Body of pancreas (tissue), 4 donors: ENCODE measurements at regions not wholly inside any gene's neighbourhood (a gene's known extent, or its start where the extent isn't known, plus 50 kb on each side); places are given as distances from the start of the nearest gene placed in this dataset.

Experiments used
- ATAC-seq: fragments of 150-250 bp; one replicate; pipeline ENCODE4 v1.9.1; 2016
- DNase-seq, 4 donors: peaks; one replicate each; pipeline ENCODE4 v3.0.0-alpha.2; 2019
- H3K27ac ChIP-seq, 4 donors: fragments of 200-600 bp; sonication (generic); 1 replicate in 3 of 4; 2 replicates in 1 of 4; pipeline versions ENCODE4 v1.5.1 to v1.6.1; 2016 to 2019; ENCODE audit warnings: mild to moderate bottlenecking in 1 of 4, mixed read lengths in 1 of 4, moderate library complexity in 1 of 4
- H3K27me3 ChIP-seq, 2 donors: fragments of 200-600 bp; sonication (generic); one replicate each; pipeline ENCODE4 v1.6.0; 2016; ENCODE audit warnings: mild to moderate bottlenecking in 1 of 2
- H3K36me3 ChIP-seq, 2 donors: fragments of 200-600 bp; sonication (generic); replicated peaks in 1 of 2; 2 replicates each; pipeline ENCODE4 v1.5.1; 2016; ENCODE audit warnings: low read depth in 2 of 2; ENCODE audit not compliant: insufficient read depth in 1 of 2
- H3K4me1 ChIP-seq: fragments of 200-600 bp; sonication (generic); one replicate; pipeline ENCODE4 v1.6.0; 2016
- H3K4me3 ChIP-seq, 2 donors: fragments of 200-600 bp; sonication (generic); 1 replicate in 1 of 2; 2 replicates in 1 of 2; pipeline ENCODE4 v1.5.1; 2016 to 2019
- H3K9me3 ChIP-seq, 3 donors: fragments of 200-600 bp; sonication (generic); 1 replicate in 2 of 3; 2 replicates in 1 of 3; pipeline ENCODE4 v1.5.1; 2016
- POLR2A ChIP-seq, 3 donors: fragments of 450-650 bp; IDR thresholded peaks; one replicate each; pipeline ENCODE4 v1.6.1; 2016; ENCODE audit warnings: antibody characterized with exemption in 3 of 3, mild to moderate bottlenecking in 2 of 3
- WGBS, 2 donors: methylation state at CpG; one replicate each; pipeline ENCODE4 v1.1.5; 2017; 5-methylcytosine and 5-hydroxymethylcytosine counted together
- intact Hi-C: fragments of 100-400 bp; cut with DNase I; formaldehyde crosslinking; loops from one replicate; pipeline ENCODE4 v1.15.1; 2023
- TF ChIP-seq, protein P1 (sequence below), 7 experiments: fragments of 450-650 bp in 4 of 7; fragments of 200-600 bp in 3 of 7; sonication (generic) in 3 of 7; IDR thresholded peaks; one replicate each; pipeline ENCODE4 v1.5.1; 2016 to 2019; ENCODE audit warnings: antibody characterized with exemption in 7 of 7

- Histone ChIP-seq H3K27me3 (no peaks in the 10 kb centered on the region), H3K9me3 (no peaks in the 10 kb centered on the region), H3K36me3 (no peaks in the 10 kb centered on the region), H3K27ac (no peak overlapping the region), H3K4me1 (no peaks in the 10 kb centered on the region), H3K4me3 (no peak overlapping the region)
- no peak for TF ChIP-seq POLR2A (IDR thresholded peaks at IDR 0.05)
- TF ChIP-seq, protein P1, sequence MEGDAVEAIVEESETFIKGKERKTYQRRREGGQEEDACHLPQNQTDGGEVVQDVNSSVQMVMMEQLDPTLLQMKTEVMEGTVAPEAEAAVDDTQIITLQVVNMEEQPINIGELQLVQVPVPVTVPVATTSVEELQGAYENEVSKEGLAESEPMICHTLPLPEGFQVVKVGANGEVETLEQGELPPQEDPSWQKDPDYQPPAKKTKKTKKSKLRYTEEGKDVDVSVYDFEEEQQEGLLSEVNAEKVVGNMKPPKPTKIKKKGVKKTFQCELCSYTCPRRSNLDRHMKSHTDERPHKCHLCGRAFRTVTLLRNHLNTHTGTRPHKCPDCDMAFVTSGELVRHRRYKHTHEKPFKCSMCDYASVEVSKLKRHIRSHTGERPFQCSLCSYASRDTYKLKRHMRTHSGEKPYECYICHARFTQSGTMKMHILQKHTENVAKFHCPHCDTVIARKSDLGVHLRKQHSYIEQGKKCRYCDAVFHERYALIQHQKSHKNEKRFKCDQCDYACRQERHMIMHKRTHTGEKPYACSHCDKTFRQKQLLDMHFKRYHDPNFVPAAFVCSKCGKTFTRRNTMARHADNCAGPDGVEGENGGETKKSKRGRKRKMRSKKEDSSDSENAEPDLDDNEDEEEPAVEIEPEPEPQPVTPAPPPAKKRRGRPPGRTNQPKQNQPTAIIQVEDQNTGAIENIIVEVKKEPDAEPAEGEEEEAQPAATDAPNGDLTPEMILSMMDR (IDR thresholded peaks at IDR 0.05) = no peak
- ATAC-seq (no peak), DNase-seq (no peak)
- intact Hi-C loops = no loop called here
Measured at GRCh38 chr13:90783273-90783672, 564.2 kb upstream of the MIR17HG start.

- no peaks in the 10 kb centered on the region for H3K27me3 ChIP-seq
- no peak overlapping the region for H3K4me3 ChIP-seq
- H3K9me3 ChIP-seq = no peaks in the 10 kb centered on the region
- DNase-seq (no peak), ATAC-seq (no peak)
- H3K36me3 ChIP-seq = no peaks in the 10 kb centered on the region
- intact Hi-C loops = no loop called here
- H3K27ac ChIP-seq = no peak overlapping the region
- TF ChIP-seq POLR2A (IDR thresholded peaks at IDR 0.05) = no peak
- TF ChIP-seq, protein P1 (IDR thresholded peaks at IDR 0.05) = no peak
- no peaks in the 10 kb centered on the region for H3K4me1 ChIP-seq
Measured at GRCh38 chr13:90787007-90787406, 560.5 kb upstream of the MIR17HG start.

DNA sequence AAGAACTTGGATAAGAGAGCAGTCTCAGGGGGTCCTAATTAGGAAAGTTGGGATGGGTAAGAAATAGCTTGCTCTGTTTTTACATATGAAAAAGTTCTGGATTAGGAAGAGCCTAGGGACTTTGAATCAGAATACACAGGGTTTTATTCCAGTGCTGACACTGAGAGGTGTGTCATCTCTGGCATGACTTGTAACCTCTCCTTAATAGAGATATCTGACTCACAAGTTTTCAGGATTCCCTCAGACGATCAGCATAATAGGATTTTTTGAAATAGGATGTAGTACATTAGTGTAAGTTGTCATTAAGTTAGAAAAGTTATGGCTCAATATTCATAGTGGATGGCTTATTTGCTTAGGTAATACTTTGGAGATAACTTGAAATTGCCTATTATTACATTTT lies 555.2 kb upstream of the MIR17HG start:
- DNase-seq (no peak), ATAC-seq (no peak)
- intact Hi-C loops = no loop called here
- Histone ChIP-seq H3K4me3 (no peak overlapping the region), H3K9me3 (no peaks in the 10 kb centered on the region), H3K36me3 (no peaks in the 10 kb centered on the region), H3K27me3 (no peaks in the 10 kb centered on the region), H3K4me1 (no peaks in the 10 kb centered on the region), H3K27ac (no peak overlapping the region)
- no peak for TF ChIP-seq POLR2A (IDR thresholded peaks at IDR 0.05)
- TF ChIP-seq, protein P1 (IDR thresholded peaks at IDR 0.05) = no peak
- WGBS, 2 donors = 64 to 70% methylated on average over 1 of the region's 1 CpG

DNA sequence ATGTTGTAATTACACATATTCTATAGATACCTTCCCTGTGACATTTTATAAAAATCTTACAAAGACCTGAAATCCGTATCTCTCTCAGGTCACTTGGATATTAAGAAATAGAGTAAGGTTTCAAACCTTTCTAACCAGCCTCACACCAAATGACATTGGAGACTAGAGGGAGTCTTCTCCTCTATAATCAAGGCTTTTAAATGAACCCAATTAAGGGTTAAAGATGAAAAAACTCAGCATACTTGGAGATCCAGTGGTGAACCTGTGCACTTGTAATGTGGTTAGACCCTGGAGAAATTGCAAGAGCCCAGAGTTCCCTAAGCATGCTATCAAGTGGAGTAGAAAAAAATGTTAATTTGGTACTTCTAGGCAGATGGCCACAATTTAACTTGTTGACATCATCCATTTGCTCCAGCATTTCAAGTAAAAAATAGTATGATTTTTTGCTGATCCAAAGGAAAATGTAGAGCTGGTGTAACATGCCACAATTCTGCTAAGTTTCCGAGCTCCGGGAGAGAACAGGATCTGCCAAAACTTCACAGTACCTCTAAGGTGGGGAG lies 554.1 kb upstream of the MIR17HG start:
- intact Hi-C loops = no loop called here
- H3K4me3 ChIP-seq = no peak overlapping the region
- WGBS, 2 donors = 76 to 81% methylated on average over 3 of the region's 3 CpGs

DNA sequence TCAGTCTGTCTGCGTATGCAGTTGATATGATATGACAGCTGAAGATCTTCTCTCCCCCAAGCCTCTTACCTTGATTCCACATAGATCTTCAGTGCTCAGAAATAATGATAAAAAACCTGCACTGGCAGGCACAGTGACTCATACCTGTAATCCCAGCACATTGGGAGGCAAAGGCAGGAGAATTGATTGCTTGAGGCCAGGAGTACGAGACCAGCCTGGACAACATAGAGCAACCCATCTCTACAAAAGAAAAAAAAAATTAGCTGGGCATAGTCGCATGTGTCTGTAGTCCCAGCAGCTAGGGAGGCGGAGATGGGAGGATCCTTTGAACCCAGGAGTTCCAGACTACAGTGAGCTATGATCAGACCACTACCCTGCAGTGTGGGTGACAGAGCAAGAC lies 551.0 kb upstream of the MIR17HG start:
- Histone ChIP-seq H3K9me3 (no peaks in the 10 kb centered on the region), H3K36me3 (no peaks in the 10 kb centered on the region), H3K4me1 (no peaks in the 10 kb centered on the region), H3K4me3 (no peak overlapping the region), H3K27ac (no peak overlapping the region), H3K27me3 (no peaks in the 10 kb centered on the region)
- intact Hi-C loops = no loop called here
- no peak for DNase-seq
- 81 to 93% methylated on average over 4 of the region's 4 CpGs for WGBS, 2 donors
- ATAC-seq = no peak
- TF ChIP-seq, protein P1 (IDR thresholded peaks at IDR 0.05) = no peak
- TF ChIP-seq POLR2A (IDR thresholded peaks at IDR 0.05) = no peak

More for the DNA sequence above, 554.1 kb upstream of the MIR17HG start:
- no peaks in the 10 kb centered on the region for H3K9me3 ChIP-seq
- ATAC-seq (no peak), DNase-seq (no peak)
- H3K27me3 ChIP-seq = no peaks in the 10 kb centered on the region
- no peak overlapping the region for H3K27ac ChIP-seq
- no peaks in the 10 kb centered on the region for H3K36me3 ChIP-seq
- TF ChIP-seq, protein P1 (IDR thresholded peaks at IDR 0.05) = no peak
- no peak for TF ChIP-seq POLR2A (IDR thresholded peaks at IDR 0.05)
- H3K4me1 ChIP-seq = no peaks in the 10 kb centered on the region
